Stimulated activated naive CD8-positive, alpha-beta T cell treated with anti-CD3 and anti-CD28 coated beads, Interleukin-15, amount 100 ng/mL, for 72 hours (primary cell): ENCODE measurements at regions not wholly inside any gene's neighbourhood (a gene's known extent, or its start where the extent isn't known, plus 50 kb on each side); places are given as distances from the start of the nearest gene placed in this dataset.
"Not testable (repeated sequence)": the region's sequence is repeated elsewhere in the genome, so short reads cannot be mapped to it uniquely, and the experiment has no call there.

Source experiments
- ATAC-seq: fragments of 150-1000 bp; cut with Tn5 transposase; 2 replicates; pipeline ENCODE4 v1.10.0; 2021; ENCODE audit warnings: mild to moderate bottlenecking, moderate library complexity
- DNase-seq, 2 donors: peaks; one replicate each; pipeline ENCODE4 v3.0.0; 2021 to 2022
- H3K27ac Mint-ChIP-seq, 2 donors: one replicate each; pipeline ENCODE4 v1.8.0; 2022; ENCODE audit warnings: mild to moderate bottlenecking in 2 of 2, mixed read lengths in 2 of 2, moderate library complexity in 2 of 2
- H3K27me3 Mint-ChIP-seq: one replicate; pipeline ENCODE4 v1.8.0; 2022; ENCODE audit warnings: mixed read lengths
- H3K4me1 Mint-ChIP-seq: one replicate; pipeline ENCODE4 v1.8.0; 2022; ENCODE audit warnings: mild to moderate bottlenecking, mixed read lengths
- H3K4me3 Mint-ChIP-seq, 2 donors: one replicate each; pipeline ENCODE4 v1.8.0; 2022; ENCODE audit warnings: mild to moderate bottlenecking in 2 of 2, mixed read lengths in 2 of 2, moderate library complexity in 1 of 2
- H3K9me3 Mint-ChIP-seq, 2 donors: one replicate each; pipeline ENCODE4 v1.8.0; 2022; ENCODE audit warnings: mixed read lengths in 2 of 2

- DNase-seq, H3K4me3 Mint-ChIP-seq, ATAC-seq, H3K27me3 Mint-ChIP-seq, H3K27ac Mint-ChIP-seq, H3K4me1 Mint-ChIP-seq, H3K9me3 Mint-ChIP-seq: not testable (repeated sequence)
These were observed 249.6 kb upstream of the VCX start for GRCh38 chrX:7593370-7593769.

- H3K27ac Mint-ChIP-seq, result no peak overlapping the region
- DNase-seq, result no peak
These were observed 256.8 kb upstream of the VCX start for GRCh38 chrX:7586126-7586525.

DNA sequence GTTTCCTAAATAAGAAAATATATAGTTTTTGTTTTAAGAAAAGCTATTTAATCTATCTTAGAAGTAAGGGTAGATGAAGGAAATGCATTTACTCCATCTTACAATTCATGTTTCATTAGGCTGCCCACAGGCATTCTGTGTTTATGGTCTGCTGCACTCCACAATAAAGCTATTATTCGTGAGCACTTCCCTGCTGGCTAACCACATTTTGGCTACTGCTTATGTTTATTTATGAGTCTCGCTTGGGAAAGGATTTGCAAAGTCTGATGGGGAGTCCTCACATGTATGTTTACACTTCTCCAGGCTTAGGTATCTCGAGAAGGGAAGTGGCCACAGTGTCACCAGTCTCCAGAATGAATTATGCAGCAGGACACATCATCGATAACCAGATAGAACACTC lies 260.8 kb upstream of the VCX start:
- H3K27ac Mint-ChIP-seq, result no peak overlapping the region
- no peaks in the 10 kb centered on the region for H3K9me3 Mint-ChIP-seq
- no peaks in the 10 kb centered on the region for H3K4me1 Mint-ChIP-seq
- H3K4me3 Mint-ChIP-seq, result no peak overlapping the region
- DNase-seq, result no peak
- no peak for ATAC-seq
- no peaks in the 10 kb centered on the region for H3K27me3 Mint-ChIP-seq

More at GRCh38 chrX:7586126-7586525, 256.8 kb upstream of the VCX start:
- Mint-ChIP-seq H3K9me3 (no peaks in the 10 kb centered on the region), H3K4me1 (no peaks in the 10 kb centered on the region), H3K27me3 (no peaks in the 10 kb centered on the region), H3K4me3 (no peak overlapping the region)
- ATAC-seq, result no peak

GRCh38 chrX:7580127-7580526 lies 262.8 kb upstream of the VCX start:
- no peak for DNase-seq
- Mint-ChIP-seq H3K9me3 (no peaks in the 10 kb centered on the region), H3K27ac (no peak overlapping the region), H3K4me3 (no peak overlapping the region), H3K4me1 (no peaks in the 10 kb centered on the region), H3K27me3 (no peaks in the 10 kb centered on the region)
- ATAC-seq, result no peak

DNA sequence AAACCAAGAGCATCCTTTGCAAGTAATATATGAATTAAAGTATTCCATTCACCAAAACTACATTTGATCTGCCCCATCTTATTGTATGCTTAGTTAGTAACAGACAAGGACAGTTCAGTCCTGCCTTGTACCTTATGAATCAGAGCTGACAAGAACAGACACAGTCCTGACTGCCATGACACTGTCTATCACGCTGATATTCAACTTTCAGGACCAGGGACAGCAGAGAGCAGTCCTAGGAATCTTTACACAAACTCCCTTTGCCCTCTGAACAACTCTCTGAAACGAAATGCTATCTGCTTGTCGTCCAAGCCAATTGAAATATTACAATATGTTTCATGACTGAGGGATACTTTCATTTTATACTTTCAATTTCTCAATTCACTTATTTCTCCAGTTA lies 268.6 kb upstream of the VCX start:
- Mint-ChIP-seq H3K4me1 (no peaks in the 10 kb centered on the region), H3K4me3 (no peak overlapping the region), H3K9me3 (no peaks in the 10 kb centered on the region), H3K27ac (no peak overlapping the region), H3K27me3 (no peaks in the 10 kb centered on the region)
- ATAC-seq, result no peak
- no peak for DNase-seq

- Mint-ChIP-seq H3K27me3 (no peaks in the 10 kb centered on the region), H3K4me3 (no peak overlapping the region), H3K9me3 (no peaks in the 10 kb centered on the region), H3K27ac (no peak overlapping the region), H3K4me1 (no peaks in the 10 kb centered on the region)
- DNase-seq (no peak), ATAC-seq (no peak)
These were observed 272.4 kb upstream of the VCX start for GRCh38 chrX:7570432-7571029.

DNA sequence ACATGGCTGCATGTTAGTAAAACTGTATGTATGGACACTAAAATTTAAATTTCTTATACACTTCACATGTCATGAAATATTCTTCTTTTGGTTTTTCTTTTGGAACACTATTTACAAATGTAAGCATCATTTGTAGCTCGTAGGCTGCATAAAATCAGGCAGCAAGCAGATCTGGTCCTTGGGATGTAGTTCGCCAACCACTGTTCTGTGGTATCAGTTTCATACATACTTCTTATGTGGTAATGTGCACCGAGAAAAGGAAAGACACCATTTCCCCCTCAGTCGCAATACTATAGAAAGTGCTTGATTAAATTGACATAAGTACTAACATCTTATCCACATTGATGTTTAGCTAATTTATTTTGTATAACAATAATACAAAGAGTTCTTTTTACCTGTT lies 274.4 kb upstream of the VCX start:
- no peaks in the 10 kb centered on the region for H3K4me1 Mint-ChIP-seq
- H3K27ac Mint-ChIP-seq, result no peak overlapping the region
- DNase-seq, result no peak
- H3K9me3 Mint-ChIP-seq, result no peaks in the 10 kb centered on the region
- ATAC-seq, result no peak
- H3K4me3 Mint-ChIP-seq, result no peak overlapping the region
- no peaks in the 10 kb centered on the region for H3K27me3 Mint-ChIP-seq

DNA sequence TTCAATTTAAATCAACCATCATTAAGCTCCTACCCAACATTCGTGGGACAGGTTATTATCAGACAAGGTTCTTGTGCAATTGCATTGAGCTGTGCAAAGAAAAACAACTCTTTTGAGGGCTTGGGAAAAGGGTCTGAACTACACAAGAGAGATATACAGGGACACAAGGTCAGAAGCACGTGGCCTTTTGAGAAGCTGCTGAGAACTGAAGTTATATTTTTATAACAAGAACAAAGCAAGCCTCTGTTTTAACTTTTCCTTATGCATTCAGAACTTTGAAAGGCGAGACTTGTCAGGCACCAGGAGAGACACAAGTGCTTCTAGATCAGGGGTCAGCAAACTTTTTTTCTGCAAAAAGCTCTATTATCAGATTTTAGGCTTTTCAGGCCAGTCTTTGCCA lies 274.8 kb upstream of the VCX start:
- H3K9me3 Mint-ChIP-seq, result no peaks in the 10 kb centered on the region
- ATAC-seq, result no peak
- no peak overlapping the region for H3K27ac Mint-ChIP-seq
- no peaks in the 10 kb centered on the region for H3K27me3 Mint-ChIP-seq
- no peak for DNase-seq
- no peaks in the 10 kb centered on the region for H3K4me1 Mint-ChIP-seq
- H3K4me3 Mint-ChIP-seq, result no peak overlapping the region

GRCh38 chrX:7552760-7553159 lies 290.2 kb upstream of the VCX start:
- H3K4me1 Mint-ChIP-seq, result no peaks in the 10 kb centered on the region
- peaks cover 0 to 19% of the 10 kb centered on the region in 2 donors for H3K9me3 Mint-ChIP-seq
- H3K4me3 Mint-ChIP-seq, result no peak overlapping the region
- no peak overlapping the region for H3K27ac Mint-ChIP-seq
- ATAC-seq, result no peak
- no peak for DNase-seq
- no peaks in the 10 kb centered on the region for H3K27me3 Mint-ChIP-seq

GRCh38 chrX:7546551-7547080 lies 296.4 kb upstream of the VCX start:
- H3K27me3 Mint-ChIP-seq, result no peaks in the 10 kb centered on the region
- no peak overlapping the region for H3K27ac Mint-ChIP-seq
- DNase-seq (no peak), ATAC-seq (no peak)
- H3K9me3 Mint-ChIP-seq, result peaks cover 0 to 5% of the 10 kb centered on the region in 2 donors
- no peaks in the 10 kb centered on the region for H3K4me1 Mint-ChIP-seq
- no peak overlapping the region for H3K4me3 Mint-ChIP-seq

- no peak overlapping the region for H3K4me3 Mint-ChIP-seq
- no peaks in the 10 kb centered on the region for H3K4me1 Mint-ChIP-seq
- H3K27me3 Mint-ChIP-seq, result no peaks in the 10 kb centered on the region
- no peak overlapping the region for H3K27ac Mint-ChIP-seq
- H3K9me3 Mint-ChIP-seq, result peaks cover 0 to 5% of the 10 kb centered on the region in 2 donors
- no peak for ATAC-seq
- no peak for DNase-seq
These were observed 297.4 kb upstream of the VCX start for GRCh38 chrX:7545564-7545963.

DNA sequence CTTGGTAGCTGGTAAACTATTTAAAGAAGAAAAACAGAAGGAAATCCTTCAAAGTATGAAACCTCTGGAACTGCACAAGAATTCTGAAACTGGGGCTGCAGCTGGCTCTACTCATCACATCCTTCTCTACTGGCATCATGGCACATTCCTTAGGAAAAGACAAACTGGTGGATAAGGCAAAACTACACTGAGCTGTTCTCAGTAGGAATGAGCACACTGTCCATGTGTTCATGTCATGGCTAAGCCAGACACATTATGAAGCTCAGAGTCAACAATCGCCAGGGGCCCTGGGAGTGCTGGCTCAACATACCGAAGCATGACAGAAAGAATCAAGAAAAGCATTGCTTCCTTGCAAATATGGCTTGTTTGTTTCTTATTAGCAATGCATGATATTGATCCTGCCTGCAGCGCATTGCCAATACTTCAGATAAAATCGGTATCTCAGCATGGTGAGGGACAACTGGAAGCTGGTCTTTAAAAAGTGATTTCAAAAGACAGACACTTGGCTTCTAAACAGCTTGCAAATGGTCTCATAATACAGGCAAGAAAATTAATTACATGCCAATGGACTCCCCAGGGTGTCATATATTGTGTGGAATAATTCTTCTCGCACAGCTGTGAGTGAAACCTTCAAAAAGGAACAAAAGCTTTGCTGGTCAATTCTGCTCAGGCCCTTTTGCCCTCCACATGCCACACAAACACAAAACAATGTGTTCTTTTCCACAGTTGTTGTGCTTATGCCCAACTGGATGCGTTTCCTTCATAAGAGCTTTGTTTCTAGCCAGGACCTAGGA lies 300.2 kb upstream of the VCX start:
- Mint-ChIP-seq H3K4me1 (no peaks in the 10 kb centered on the region), H3K4me3 (no peak overlapping the region), H3K9me3 (peaks cover 0 to 5% of the 10 kb centered on the region in 2 donors), H3K27ac (no peak overlapping the region), H3K27me3 (no peaks in the 10 kb centered on the region)
- no peak for ATAC-seq
- DNase-seq, result no peak

DNA sequence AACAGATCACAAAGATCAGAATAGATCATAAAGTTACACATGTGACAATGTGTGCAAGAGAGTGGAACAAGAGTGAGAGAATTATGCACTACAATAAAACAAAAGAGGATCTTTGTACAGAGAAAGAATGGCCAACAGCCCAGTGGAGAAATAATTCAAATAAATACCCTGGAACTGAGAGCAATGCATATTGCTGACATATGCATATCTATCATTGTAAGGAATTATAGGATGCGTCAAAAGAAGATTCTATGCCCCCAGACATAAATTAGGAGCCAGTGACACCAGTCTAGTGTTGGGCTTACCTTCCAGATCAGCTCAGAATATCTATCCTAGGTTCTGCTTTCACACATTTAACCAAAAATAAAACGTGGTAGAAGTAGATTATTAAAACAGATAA lies 320.1 kb upstream of the VCX start:
- no peak overlapping the region for H3K27ac Mint-ChIP-seq
- ATAC-seq, result no peak
- no peaks in the 10 kb centered on the region for H3K4me1 Mint-ChIP-seq

DNA sequence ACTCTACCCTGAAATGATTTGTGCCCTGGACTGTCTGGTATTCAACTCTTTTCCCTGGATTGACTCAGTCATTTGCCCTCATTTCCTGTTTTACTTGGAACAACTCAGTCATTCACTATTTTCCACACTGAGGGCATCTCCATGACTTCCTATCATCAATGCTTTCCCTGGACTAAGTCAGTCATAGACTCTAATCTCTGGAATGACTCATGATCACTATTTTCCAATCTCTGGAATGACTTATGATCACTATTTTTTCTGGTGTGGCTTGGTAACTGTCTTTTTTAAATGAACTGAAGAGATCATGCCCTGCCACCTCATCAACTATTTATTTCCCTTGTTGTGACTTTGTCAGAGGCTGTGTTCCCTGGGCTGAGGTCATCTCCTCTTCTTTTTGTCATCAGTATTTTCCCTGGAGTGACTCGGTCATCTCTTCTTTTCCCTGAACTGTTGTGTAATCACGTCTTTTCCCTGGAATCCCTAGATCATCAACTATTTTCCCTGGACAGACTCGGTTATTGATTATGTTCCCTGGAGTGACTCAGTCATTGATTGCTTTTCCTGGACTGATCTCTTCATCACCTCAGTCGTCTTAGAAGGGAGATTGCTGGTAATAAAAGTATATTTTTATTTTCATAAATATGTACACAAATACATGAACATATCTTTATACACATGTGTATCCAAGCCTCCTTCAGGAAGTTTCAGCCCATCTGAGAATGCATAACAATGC lies 327.1 kb upstream of the VCX start:
- Mint-ChIP-seq H3K27me3 (no peaks in the 10 kb centered on the region), H3K9me3 (peaks cover 0 to 11% of the 10 kb centered on the region in 2 donors), H3K27ac (no peak overlapping the region), H3K4me1 (no peaks in the 10 kb centered on the region), H3K4me3 (no peak overlapping the region)
- DNase-seq (no peak), ATAC-seq (no peak)

More for the DNA sequence above, 320.1 kb upstream of the VCX start:
- DNase-seq, result no peak
- Mint-ChIP-seq H3K27me3 (no peaks in the 10 kb centered on the region), H3K4me3 (no peak overlapping the region), H3K9me3 (peaks cover 0 to 13% of the 10 kb centered on the region in 2 donors)

- Mint-ChIP-seq H3K4me3 (no peak overlapping the region), H3K4me1 (no peaks in the 10 kb centered on the region), H3K27me3 (no peaks in the 10 kb centered on the region), H3K9me3 (peaks cover 0 to 11% of the 10 kb centered on the region in 2 donors), H3K27ac (no peak overlapping the region)
- DNase-seq (no peak), ATAC-seq (no peak)
These were observed 327.9 kb upstream of the VCX start for GRCh38 chrX:7514871-7515599.
